ENCODE measurements at regions not wholly inside any gene's neighbourhood (a gene's known extent, or its start where the extent isn't known, plus 50 kb on each side); places are given as distances from the start of the nearest gene placed in this dataset.
"Not testable (repeated sequence)": the region's sequence is repeated elsewhere in the genome, so short reads cannot be mapped to it uniquely, and the experiment has no call there.

DNA sequence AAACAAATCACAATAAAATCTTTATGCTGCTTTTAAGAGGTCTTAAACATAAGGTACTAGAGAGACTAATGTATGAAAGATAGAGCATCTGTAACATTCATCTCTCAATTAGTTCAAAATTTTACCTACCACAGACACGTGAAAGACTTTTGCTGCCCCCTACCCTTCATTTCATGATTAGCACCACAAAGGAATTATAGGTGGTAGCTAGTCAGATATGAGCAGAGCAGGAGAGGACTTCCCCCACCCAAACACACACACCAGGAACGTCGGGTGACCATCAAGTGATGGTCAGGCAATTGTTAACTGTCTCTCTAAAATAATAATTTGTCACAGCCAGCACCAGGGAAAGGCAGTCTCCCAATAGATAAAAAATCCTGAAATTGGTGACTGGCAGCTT is 1531.7 kb upstream of the SPRY2 start:
- dilution Hi-C loops (cut with MboI; ENCODE audit: extremely low pct_ligation_motif_present, low sequenced_read_pairs) (no loop called here), intact Hi-C loops (cut with micrococcal nuclease) (no loop called here)
- Histone ChIP-seq H3K9me3 (replicated peaks; ENCODE audit: control insufficient read depth, insufficient read depth, low read length) (no peaks in the 10 kb centered on the region), H2AFZ (ENCODE audit: low read depth, low read length) (no peak overlapping the region), H3K36me3 (ENCODE audit: control insufficient read depth in 2 of 2, extremely low read depth in 1 of 2, insufficient read depth in 2 of 2, low read length in 2 of 2) (no peaks in the 10 kb centered on the region), H3K79me2 (ENCODE audit: control insufficient read depth, insufficient read depth, low read length) (no peaks in the 10 kb centered on the region), H3K9me1 (replicated peaks; ENCODE audit: control insufficient read depth, extremely low read depth, insufficient read depth, low read length) (no peaks in the 10 kb centered on the region), H3K4me2 (ENCODE audit: insufficient read depth, low read length) (no peak overlapping the region), H3K4me3 (replicated peaks in 1 of 3; ENCODE audit: insufficient read depth in 1 of 3, low read depth in 1 of 3, low read length in 3 of 3) (no peak overlapping the region), H3K4me1 (ENCODE audit: control insufficient read depth, extremely low read depth, insufficient read depth, low read length) (no peaks in the 10 kb centered on the region), H4K20me1 (replicated peaks; ENCODE audit: control insufficient read depth, extremely low read depth, insufficient read depth, low read length) (no peaks in the 10 kb centered on the region), H3K9ac (replicated peaks; ENCODE audit: extremely low read depth, insufficient read depth, low read length) (no peak overlapping the region), H3K27me3 (ENCODE audit: control insufficient read depth in 2 of 2, insufficient read depth in 2 of 2, low read length in 2 of 2) (no peaks in the 10 kb centered on the region), H3K27ac (ENCODE audit: insufficient read depth, low read depth, low read length) (no peak overlapping the region)
- CTCF ChIA-PET: no interaction called here
- TF ChIP-seq CTCF (IDR thresholded peaks at IDR 0.05; ENCODE audit: extremely low read depth in 1 of 2, insufficient read depth in 1 of 2, low read depth in 1 of 2, low read length in 2 of 2): no peak
- DNase-seq (ENCODE audit: low read depth, low spot score): no peak
- BruUV-seq (replicated peaks): no TSS peak
- no peak for FAIRE-seq
- POLR2A ChIA-PET: no interaction called here

DNA sequence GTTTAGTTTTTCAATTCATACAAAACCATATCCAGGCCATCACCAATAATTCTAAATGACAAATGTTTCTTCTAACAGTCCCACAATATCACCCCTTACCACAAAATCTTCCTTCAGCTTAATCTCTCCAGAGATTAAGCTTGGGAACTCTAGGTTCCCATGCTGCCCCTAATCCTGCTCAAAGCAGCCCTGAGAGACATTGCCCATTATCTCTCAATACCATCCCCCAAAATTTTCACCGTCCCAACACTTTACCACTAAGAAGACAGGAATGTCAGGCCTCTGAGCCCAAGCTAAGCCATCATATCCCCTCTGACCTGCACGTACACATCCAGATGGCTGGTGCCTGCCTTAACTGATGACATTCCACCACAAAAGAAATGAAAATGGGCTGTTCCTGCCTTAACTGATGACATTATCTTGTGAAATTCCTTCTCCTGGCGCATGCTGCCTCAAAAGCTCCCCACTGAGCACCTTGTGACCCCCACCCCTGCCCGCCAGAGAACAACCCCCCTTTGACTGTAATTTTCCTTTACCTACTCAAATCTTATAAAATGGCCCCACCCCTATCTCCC is 1530.9 kb upstream of the SPRY2 start:
- BruUV-seq (replicated peaks); CTCF ChIA-PET: not testable (repeated sequence)

More for the DNA sequence above, 1530.9 kb upstream of the SPRY2 start:
- POLR2A ChIA-PET; H3K9me3 ChIP-seq (replicated peaks; ENCODE audit: control insufficient read depth, insufficient read depth, low read length); H4K20me1 ChIP-seq (replicated peaks; ENCODE audit: control insufficient read depth, extremely low read depth, insufficient read depth, low read length); H3K4me2 ChIP-seq (ENCODE audit: insufficient read depth, low read length); H3K4me3 ChIP-seq (replicated peaks in 1 of 3; ENCODE audit: insufficient read depth in 1 of 3, low read depth in 1 of 3, low read length in 3 of 3); H3K9ac ChIP-seq (replicated peaks; ENCODE audit: extremely low read depth, insufficient read depth, low read length); H3K27me3 ChIP-seq (ENCODE audit: control insufficient read depth in 2 of 2, insufficient read depth in 2 of 2, low read length in 2 of 2); H3K36me3 ChIP-seq (ENCODE audit: control insufficient read depth in 2 of 2, extremely low read depth in 1 of 2, insufficient read depth in 2 of 2, low read length in 2 of 2); H2AFZ ChIP-seq (ENCODE audit: low read depth, low read length); FAIRE-seq; DNase-seq (ENCODE audit: low read depth, low spot score); dilution Hi-C loops (cut with MboI; ENCODE audit: extremely low pct_ligation_motif_present, low sequenced_read_pairs); H3K79me2 ChIP-seq (ENCODE audit: control insufficient read depth, insufficient read depth, low read length); H3K9me1 ChIP-seq (replicated peaks; ENCODE audit: control insufficient read depth, extremely low read depth, insufficient read depth, low read length); H3K27ac ChIP-seq (ENCODE audit: insufficient read depth, low read depth, low read length); H3K4me1 ChIP-seq (ENCODE audit: control insufficient read depth, extremely low read depth, insufficient read depth, low read length); intact Hi-C loops (cut with micrococcal nuclease): not testable (repeated sequence)

Data from endothelial cell of umbilical vein (primary cell).